ENCODE measurements at regions not wholly inside any gene's neighbourhood (a gene's known extent, or its start where the extent isn't known, plus 50 kb on each side); places are given as distances from the start of the nearest gene placed in this dataset.
"Not testable (repeated sequence)": the region's sequence is repeated elsewhere in the genome, so short reads cannot be mapped to it uniquely, and the experiment has no call there.

DNA sequence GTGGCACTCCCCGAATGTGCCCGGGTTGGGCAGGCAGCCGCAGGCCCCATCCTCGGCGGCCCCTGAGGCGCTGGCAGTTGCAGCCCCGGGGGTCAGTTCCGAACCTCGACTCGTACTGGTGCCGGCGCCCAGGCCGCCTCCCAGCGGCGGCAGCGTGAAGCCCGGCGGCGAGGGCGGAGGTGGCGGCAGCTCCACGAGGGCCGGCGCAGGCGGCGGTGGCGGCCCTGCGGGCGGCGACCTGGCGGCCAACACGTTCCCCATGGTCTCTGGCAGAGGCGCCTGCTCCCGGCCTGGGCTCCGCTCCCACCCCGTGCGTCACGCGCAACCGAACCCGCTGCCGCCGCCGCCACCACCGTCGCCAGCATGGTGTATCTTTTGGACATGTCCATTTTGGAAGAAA, 196.3 kb downstream of the CCDC74A start:
- Histone ChIP-seq H3K27ac (no peak overlapping the region), H3K4me3 (no peak overlapping the region), H3K9me3 (no peaks in the 10 kb centered on the region), H3K36me3 (no peaks in the 10 kb centered on the region), H3K27me3 (no peaks in the 10 kb centered on the region), H3K4me1 (no peaks in the 10 kb centered on the region)
- DNase-seq, result peak in 1 of 2 donors; percentile 85
- WGBS, 2 donors, result 68 to 70% methylated on average over 16 to 45 of the region's 46 CpGs
- TF ChIP-seq POLR2A (IDR thresholded peaks at IDR 0.05) (no peak), EP300 (IDR thresholded peaks at IDR 0.05) (no peak), POLR2AphosphoS5 (IDR thresholded peaks at IDR 0.05) (no peak)
- TF ChIP-seq, protein P1, sequence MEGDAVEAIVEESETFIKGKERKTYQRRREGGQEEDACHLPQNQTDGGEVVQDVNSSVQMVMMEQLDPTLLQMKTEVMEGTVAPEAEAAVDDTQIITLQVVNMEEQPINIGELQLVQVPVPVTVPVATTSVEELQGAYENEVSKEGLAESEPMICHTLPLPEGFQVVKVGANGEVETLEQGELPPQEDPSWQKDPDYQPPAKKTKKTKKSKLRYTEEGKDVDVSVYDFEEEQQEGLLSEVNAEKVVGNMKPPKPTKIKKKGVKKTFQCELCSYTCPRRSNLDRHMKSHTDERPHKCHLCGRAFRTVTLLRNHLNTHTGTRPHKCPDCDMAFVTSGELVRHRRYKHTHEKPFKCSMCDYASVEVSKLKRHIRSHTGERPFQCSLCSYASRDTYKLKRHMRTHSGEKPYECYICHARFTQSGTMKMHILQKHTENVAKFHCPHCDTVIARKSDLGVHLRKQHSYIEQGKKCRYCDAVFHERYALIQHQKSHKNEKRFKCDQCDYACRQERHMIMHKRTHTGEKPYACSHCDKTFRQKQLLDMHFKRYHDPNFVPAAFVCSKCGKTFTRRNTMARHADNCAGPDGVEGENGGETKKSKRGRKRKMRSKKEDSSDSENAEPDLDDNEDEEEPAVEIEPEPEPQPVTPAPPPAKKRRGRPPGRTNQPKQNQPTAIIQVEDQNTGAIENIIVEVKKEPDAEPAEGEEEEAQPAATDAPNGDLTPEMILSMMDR (IDR thresholded peaks at IDR 0.05), result no peak
- no peak for ATAC-seq (ENCODE audit: low FRiP score in 2 of 2)

DNA sequence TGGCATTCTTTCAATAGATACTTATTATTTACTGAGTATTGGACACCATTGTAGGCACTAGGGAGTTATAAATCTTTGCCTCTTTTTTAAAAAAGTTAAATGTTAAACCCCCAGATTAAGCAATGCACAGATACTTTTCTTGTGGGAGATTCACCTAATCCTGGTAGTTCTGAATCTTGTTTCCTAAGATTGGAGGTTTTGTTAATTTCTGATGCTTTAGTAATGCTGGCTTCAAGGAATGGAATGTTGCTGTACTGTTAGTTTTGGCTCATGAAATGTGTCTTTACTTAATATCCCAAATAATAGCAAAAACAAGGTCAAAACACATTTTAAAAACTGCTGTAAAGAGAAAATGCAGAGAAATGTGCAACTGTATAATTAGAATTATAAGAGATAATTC, 200.8 kb downstream of the CCDC74A start:
- not testable (repeated sequence) for H3K4me1 ChIP-seq; ATAC-seq (ENCODE audit: low FRiP score in 2 of 2)

GRCh38 chr2:131733530-131733929, 205.8 kb downstream of the CCDC74A start:
- not testable (repeated sequence) for DNase-seq

More for the DNA sequence above, 200.8 kb downstream of the CCDC74A start:
- H3K4me3 ChIP-seq, H3K36me3 ChIP-seq, H3K9me3 ChIP-seq, H3K27ac ChIP-seq, DNase-seq, H3K27me3 ChIP-seq: not testable (repeated sequence)

GRCh38 chr2:131736406-131736805, 208.7 kb downstream of the CCDC74A start:
- not testable (repeated sequence) for H3K4me1 ChIP-seq; H3K27ac ChIP-seq; H3K4me3 ChIP-seq; DNase-seq; H3K9me3 ChIP-seq; H3K36me3 ChIP-seq; ATAC-seq (ENCODE audit: low FRiP score in 2 of 2); H3K27me3 ChIP-seq
- 85 to 100% methylated on average over 1 of the region's 1 CpG for whole genome bisulfite sequencing, 2 donors

More at GRCh38 chr2:131733530-131733929, 205.8 kb downstream of the CCDC74A start:
- 83 to 100% methylated on average over 1 of the region's 1 CpG for WGBS, 2 donors
- H3K9me3 ChIP-seq; H3K4me1 ChIP-seq; H3K27me3 ChIP-seq; H3K27ac ChIP-seq; ATAC-seq (ENCODE audit: low FRiP score in 2 of 2); H3K4me3 ChIP-seq; H3K36me3 ChIP-seq: not testable (repeated sequence)

GRCh38 chr2:131738533-131738932, 210.8 kb downstream of the CCDC74A start:
- WGBS, 2 donors, result 77 to 84% methylated on average over 2 of the region's 2 CpGs
- not testable (repeated sequence) for ATAC-seq (ENCODE audit: low FRiP score in 2 of 2)

DNA sequence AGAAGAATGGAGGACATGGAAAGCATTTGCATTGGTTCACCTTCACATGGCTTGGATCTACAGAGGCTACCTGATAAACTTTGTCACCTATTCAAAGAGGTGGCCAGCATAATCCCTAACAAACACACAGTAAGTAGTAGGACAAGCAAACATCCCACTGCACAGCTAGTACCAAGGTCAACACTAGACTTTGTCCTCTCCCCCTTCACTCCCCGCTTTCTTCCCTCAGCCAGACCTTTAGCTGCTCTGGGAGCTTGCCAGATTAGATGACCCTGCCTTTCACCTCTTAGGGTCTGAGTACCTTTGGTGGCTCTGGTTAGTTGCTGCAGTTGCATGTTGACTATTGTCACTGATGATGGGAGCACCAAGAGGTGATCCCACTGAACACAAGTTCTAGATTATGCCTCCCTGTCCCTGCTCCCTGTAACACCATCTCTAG, 211.3 kb downstream of the CCDC74A start:
- DNase-seq; H3K9me3 ChIP-seq; H3K4me3 ChIP-seq; H3K4me1 ChIP-seq; H3K27me3 ChIP-seq; ATAC-seq (ENCODE audit: low FRiP score in 2 of 2); H3K27ac ChIP-seq; H3K36me3 ChIP-seq: not testable (repeated sequence)
- WGBS, 2 donors, result 80 to 95% methylated on average over 1 of the region's 1 CpG

More at GRCh38 chr2:131738533-131738932, 210.8 kb downstream of the CCDC74A start:
- not testable (repeated sequence) for H3K4me1 ChIP-seq, H3K27me3 ChIP-seq, H3K4me3 ChIP-seq, DNase-seq, H3K36me3 ChIP-seq, H3K27ac ChIP-seq, H3K9me3 ChIP-seq

DNA sequence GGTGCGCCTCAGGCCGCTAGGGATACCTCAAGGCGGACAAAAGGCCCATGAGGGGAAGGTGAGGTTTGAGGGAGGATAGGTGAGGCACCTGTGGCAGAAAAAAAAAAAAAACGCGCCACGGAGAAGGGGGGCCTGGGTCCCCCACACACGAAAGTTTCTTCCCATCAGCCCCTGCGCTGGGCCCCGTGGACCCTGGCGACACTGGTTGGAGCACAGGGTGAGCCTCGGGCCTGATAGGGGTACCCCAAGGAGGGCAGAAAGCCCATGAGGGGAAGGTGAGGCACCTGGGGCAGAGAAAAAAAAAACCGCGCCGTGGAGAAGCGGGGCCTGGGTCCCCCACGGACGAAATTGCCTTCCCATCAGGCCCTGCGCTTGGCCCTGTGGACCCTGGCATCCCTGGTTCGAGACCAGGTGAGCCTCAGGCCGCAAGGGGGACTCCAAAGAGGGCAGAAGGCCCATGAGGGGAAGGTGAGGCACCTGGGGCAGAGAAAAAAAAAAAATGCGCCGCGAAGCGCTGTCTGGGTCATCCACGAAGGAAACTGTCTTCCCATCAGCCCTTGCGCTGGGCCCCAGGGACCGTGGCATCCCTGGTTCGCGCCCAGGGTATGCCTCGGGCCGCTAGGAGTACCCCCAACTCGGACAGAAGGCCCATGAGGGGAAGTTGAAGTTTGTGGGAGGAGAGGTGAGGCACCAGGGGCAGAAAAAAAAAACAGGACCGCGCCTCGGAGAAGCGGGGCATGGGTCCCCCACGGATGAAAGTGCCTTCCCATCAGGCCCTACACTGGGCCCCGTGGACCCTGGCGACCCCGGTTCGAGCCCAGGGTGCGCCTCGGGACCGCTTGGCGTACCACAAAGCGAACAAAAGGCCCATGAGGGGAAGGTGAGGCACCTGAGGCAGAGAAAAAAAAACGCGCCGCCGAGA, 226.2 kb downstream of the CCDC74A start:
- H3K4me3 ChIP-seq, result no peak overlapping the region
- no peak for TF ChIP-seq POLR2A (IDR thresholded peaks at IDR 0.05)
- TF ChIP-seq EP300 (IDR thresholded peaks at IDR 0.05), result no peak
- TF ChIP-seq, protein P1 (IDR thresholded peaks at IDR 0.05), result no peak
- TF ChIP-seq POLR2AphosphoS5 (IDR thresholded peaks at IDR 0.05), result no peak
- no peak overlapping the region for H3K27ac ChIP-seq
- no peaks in the 10 kb centered on the region for H3K4me1 ChIP-seq
- DNase-seq (peak in 1 of 2 donors; percentile 58), ATAC-seq (ENCODE audit: low FRiP score in 2 of 2) (no peak)
- H3K27me3 ChIP-seq, result no peaks in the 10 kb centered on the region
- no peaks in the 10 kb centered on the region for H3K36me3 ChIP-seq
- 77 to 79% methylated on average over 50 of the region's 50 CpGs for WGBS, 2 donors
- H3K9me3 ChIP-seq, result peaks cover 0 to 2% (median 0%) of the 10 kb centered on the region in 4 donors

Measured in upper lobe of left lung (tissue), 6 donors.